ENCODE measurements at regions not wholly inside any gene's neighbourhood (a gene's known extent, or its start where the extent isn't known, plus 50 kb on each side); places are given as distances from the start of the nearest gene placed in this dataset.

DNA sequence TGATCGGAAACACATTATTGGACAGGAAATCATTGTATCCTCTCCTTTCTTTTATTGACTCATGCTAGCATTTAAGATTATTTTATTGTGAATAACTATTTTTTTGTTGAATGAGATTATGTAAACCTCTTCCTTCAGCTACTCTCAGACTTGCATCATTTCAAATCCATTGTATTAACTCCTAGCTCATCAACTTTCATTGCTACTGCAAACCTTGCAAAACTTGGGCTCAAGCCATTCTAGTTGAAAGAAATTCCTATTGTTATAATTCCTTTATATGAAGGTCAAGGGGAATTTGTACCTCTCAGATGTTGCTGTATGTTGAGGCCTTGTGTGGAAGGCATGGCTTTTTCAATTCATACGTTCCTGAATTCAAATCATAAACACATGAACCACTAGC is 1764.6 kb downstream of the SUCLG1 start:
- no peak for DNase-seq (ENCODE audit: low spot score)

DNA sequence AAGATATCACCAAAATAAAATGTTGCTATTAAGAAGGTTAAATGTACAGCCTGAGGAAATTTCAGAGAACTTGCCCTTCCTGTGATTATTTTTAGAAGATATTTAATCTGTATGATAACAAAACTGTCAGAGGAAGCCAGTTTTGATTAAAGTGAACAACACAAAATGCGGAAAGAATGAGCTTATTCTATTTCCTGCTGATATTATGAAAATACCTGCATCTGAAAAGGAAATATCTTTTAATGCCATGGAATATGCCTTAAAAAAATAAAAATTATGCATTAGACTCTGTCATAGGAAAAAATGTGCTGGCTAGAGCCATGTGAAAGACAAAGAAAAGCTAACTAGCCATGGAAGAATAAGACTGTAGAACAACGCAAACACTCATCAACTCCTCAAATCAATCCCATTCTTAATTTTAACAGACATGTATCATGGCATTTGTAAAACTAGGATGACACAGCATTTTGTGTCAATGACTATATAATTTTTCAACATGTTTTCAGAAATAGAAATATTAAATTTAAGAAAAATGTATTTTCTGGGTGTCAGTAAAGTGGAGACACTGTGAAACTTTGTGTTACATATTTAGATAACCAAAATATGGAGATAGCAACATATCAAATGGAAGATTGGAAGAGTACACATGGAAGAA is 1768.2 kb downstream of the SUCLG1 start:
- no peak for DNase-seq (ENCODE audit: low spot score)

DNA sequence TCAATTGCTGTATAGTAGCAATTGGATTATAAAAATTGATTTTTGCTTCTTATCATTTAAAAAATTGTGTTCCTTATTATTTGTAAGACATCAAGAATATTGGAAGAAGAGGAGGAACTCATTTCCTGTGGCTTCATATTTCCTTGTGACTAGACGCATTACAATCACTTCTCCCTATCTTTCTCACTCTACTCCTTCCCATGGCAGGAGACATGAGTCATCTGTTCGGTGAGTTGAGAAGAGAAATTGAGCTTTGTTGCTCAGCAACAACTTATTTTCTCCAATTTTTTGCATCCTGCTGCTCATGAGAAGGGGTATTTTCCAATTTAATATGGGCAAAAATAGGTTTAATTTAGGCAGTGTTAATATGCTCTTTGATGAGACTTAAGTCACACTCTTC is 1783.9 kb downstream of the SUCLG1 start:
- no peak for DNase-seq (ENCODE audit: low spot score)

DNA sequence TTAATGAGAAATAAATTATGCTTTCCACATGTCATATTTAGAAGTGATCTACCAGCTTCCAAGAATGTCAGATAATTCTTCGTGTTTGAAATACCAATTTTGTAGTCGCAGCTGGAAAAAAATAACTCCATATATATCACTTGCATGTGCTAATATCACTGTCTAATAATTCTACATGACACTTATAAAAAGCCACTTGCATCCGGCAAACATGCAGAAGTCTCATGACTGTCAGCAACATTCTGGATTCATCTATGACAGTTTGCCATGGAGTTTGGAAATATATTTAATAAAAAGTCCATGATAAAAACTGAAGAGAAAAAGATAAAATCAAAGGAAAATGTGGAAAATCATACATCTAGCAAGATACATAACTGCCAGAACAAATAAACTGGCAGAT is 1784.4 kb downstream of the SUCLG1 start:
- DNase-seq (ENCODE audit: low spot score), result no peak

DNA sequence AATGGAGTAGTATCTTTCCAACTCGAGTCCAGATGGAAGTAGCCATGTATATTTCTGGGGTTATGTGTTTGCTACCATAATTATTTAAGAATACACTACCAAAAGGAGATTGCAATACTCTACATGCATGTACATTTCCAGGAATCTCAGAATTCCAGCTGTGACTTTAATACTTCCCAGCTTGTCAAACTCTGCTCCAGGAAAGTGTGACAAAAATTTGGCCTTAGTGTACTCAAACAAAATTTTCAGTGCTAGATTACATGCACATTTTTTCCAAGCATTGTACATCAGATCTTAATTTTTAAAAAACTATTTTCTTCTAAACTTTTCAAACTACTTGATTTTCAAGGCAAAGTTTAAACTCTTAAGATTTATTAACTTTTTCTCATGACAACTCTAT is 1791.6 kb downstream of the SUCLG1 start:
- DNase-seq (ENCODE audit: low spot score), result no peak

DNA sequence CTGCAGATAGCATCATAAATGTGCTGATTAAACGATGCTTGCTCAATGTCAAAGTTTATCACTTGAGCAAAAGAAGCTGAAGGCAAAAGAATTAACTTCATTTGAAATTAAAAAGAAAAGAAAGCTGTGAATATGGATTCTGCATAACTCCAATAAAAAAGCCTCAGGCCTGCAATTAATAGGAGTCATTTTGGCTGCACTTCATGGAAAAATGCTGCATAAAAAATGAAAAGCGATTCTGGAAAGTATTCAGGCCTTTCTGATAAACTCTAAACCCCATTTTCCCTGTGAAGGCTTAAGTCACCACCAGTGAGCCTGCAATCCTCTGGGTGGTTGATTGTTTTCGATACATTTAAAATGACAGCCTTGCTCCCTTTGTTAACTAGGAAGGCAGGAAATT is 1793.4 kb downstream of the SUCLG1 start:
- no peak for DNase-seq (ENCODE audit: low spot score)

DNA sequence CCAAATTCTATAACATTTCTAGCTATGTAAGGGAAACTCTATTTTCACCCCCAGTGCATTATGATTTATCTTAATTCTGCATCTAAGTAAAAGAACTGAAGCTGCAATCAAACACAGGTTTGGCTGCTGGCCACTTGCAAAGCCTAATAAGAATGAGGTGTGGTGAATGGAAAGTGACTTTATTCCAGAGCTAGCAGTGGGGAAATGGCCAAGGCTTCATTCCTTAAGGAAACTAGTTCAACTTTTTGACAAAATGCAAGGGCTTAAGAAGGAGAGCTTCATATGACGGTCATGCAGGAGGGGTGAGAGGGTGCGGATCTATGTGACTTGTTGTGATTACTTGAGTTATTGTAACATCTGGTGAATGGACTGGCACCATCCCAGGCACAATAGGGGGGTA is 1802.0 kb downstream of the SUCLG1 start:
- no peak for DNase-seq (ENCODE audit: low spot score)

DNA sequence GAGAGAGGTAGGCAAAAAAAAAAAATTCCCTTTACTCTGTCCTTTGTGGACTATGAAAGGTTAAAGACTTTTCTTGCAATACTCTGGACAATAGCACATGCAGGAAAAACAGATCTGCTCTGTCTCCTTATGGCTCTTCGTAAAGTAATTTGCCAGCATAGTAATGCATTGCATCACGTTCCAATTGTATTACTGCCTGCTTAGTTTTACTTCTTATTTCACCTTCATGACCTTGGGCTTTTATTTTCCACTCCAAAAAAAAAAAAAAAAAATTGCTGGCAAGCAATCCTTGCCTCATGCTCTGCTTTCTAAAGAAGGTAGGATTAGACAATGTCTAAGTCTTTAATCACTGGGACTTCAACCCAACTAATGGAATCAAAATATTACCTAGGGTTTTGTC is 1802.7 kb downstream of the SUCLG1 start:
- no peak for DNase-seq (ENCODE audit: low spot score)

DNA sequence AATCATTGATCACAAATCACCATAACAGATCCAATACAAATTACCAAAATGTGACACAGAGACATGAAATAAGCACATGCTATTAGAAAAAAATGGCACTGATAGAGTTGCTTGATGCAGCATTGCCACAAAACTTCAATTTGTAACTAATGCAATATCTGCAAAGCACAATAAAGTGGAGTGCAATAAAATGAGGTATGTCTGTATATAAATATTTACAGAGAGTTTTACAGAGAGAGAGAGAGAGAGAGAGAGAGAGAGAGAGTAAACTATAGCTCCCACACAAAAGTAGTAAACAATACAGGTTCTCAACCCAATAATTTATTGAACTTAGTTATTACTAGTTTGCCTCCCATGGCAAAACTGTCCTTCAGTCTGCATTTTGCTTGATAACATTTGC is 1807.0 kb downstream of the SUCLG1 start:
- no peak for DNase-seq (ENCODE audit: low spot score)

DNA sequence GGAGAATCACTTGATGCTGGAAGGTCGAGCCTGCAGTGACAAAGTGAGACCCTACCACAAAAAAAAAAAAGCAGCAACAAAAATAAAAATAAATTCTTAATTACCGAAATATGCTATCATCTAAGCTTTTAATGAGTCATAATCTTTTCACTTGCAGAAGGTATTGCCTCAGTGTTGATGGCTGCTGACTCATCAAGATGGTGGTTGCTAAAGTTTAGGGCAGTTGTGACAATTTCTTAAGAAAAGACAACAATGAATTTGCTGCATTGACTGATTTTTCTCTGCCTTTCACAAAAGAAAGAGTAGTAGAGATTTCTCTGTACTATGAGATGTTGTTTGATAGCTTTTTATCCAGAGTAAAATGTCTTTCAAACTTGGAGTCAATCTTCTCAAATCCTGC is 1809.0 kb downstream of the SUCLG1 start:
- DNase-seq (ENCODE audit: low spot score), result peak; percentile 6

DNA sequence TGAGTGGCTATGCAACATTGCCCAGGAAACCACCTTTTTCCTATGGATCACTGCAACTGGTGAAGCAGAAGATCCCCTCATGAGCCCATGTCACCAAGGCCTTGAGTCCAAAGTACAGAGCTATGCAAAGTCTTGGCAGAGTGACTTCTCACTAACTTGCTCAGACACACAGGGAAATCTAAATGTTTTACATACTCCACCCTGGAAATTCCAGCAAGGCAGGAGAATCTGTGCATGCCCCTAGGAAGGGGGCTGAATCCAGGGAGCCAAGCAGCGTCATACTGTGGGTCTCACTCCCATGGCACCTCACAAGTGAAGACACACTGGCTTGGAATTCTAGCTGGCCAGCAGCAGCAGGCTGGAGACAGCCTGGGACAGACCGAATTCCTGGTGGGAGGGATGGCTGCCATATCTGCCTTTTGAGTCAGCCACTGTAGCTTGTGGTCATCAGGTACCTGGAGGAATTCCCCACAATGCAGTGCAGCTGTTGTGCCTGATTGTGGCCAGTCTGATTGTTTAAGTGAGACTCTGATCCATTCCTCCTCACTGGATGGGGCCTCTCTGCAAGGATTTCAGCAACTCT is 1817.4 kb downstream of the SUCLG1 start:
- DNase-seq (ENCODE audit: low spot score), result no peak

DNA sequence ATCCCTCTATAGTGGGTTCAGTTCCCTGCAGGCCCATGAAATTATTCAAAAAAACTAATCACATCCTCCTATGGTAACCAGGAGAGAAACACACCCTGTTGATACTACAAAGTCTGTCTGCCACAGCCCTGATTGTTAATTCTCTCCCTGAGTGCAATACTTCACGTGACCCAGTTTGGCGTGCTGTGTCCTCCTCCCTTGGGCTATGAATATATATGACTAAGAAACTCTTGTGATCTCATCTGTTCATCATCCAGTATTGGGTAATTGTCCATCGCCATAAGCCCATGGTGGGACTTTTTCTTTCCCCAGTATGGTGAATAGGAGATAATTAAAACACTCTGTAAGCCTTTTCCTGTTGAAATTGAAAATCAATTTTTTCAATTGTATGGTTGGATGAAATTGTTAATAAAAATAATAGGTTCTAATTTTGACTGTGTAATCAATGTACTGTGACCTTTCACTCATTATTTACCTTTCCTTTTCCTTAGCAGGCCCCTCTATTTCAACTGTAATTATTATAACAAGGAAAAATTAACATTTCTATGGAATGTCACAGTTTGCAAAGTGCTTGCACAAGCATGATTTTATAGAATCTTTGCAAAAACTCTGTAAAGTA is 1822.6 kb downstream of the SUCLG1 start:
- DNase-seq (ENCODE audit: low spot score), result peak; percentile 34

DNA sequence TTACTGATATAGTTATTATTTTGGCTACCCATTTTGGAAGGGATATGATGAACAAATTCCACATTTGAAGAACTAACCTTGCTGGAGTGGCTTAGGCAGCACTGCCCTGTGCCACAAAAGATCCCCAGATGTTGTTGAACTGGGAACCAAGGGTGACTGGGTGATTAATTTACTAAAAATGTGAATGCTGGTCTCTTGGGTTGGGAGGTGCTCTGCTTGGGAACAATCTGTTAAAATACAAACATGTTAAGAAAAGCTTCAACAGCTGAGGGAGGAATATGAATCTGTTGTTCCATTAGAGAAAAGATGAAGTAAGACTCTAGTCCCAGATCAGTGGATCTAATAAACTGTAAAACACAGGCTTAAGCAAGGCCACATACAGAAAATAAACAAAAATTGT is 1860.1 kb downstream of the SUCLG1 start:
- no peak for DNase-seq (ENCODE audit: low spot score)

DNA sequence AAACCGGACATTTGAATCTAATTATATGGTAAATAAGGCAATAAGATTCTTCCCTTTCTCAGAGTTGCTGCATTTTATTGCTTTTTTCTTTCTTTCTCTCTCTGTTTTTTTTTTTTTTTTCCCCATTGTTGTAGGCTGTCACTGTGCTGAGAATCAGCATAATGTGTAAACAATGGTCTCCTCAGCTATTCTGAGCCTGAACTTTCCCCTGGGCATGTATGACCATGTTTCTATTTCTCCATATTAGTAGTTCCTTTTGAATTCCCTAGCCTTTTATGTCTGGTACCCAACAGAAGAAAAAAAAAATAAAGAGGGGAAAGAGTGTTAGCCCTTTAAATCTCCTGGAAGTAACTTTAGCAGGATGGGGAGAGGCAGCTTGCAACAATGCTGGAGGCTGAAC is 1862.5 kb downstream of the SUCLG1 start:
- DNase-seq (ENCODE audit: low spot score), result no peak

DNA sequence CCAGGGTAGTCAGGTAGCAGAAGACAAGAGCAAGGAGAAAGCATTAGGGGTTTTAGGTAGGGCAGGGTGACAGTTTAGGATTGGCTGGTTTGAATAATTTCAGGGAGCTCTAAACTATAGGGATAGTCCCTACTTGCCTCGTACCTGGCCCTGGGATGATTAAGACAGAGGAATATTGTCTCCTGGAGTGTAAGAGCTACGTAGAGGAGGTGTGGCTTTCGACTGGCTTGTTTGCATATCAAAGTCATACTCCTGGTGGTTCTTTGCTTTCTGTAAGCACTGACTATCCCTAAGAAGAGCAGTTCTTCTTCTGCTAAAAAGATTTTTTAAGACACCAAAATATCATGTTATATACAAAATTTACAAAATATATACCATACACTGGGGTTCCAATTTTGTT is 1867.4 kb downstream of the SUCLG1 start:
- DNase-seq (ENCODE audit: low spot score), result no peak

DNA sequence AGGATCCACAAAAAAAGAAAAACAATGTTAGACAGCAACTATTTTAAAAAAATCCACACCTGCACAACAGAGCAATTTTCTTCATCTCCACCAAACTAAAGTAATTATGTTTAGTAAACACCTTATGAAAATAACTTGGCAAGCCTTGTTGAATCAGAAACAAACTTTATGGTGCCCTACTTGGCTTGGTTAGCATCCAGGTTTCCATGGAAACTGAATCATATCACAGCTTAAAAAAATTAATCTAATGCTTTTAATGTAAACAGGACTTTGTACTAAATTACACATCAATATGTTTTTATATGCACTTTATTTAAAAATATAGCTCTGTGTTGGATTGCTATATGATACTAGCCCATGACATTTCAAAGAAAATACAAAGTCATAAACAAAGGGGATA is 1882.4 kb downstream of the SUCLG1 start:
- no peak for DNase-seq (ENCODE audit: low spot score)

DNA sequence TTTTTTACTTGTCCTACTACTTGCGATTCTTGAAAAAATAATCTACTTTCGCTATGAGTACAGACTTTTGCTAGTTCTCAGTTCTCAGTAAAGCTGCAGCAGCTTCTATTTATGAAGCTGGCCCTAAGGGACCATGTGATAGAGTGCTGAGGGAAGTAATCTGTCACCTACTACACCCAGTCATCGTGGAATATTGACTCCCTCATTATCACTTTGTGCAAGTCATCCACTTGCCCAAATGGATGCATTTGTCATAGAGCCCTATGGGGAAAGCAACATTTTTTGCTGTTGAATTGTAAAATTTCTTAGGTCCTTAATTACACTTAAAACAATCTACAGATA is 1919.8 kb downstream of the SUCLG1 start:
- no peak for DNase-seq (ENCODE audit: low spot score)

DNA sequence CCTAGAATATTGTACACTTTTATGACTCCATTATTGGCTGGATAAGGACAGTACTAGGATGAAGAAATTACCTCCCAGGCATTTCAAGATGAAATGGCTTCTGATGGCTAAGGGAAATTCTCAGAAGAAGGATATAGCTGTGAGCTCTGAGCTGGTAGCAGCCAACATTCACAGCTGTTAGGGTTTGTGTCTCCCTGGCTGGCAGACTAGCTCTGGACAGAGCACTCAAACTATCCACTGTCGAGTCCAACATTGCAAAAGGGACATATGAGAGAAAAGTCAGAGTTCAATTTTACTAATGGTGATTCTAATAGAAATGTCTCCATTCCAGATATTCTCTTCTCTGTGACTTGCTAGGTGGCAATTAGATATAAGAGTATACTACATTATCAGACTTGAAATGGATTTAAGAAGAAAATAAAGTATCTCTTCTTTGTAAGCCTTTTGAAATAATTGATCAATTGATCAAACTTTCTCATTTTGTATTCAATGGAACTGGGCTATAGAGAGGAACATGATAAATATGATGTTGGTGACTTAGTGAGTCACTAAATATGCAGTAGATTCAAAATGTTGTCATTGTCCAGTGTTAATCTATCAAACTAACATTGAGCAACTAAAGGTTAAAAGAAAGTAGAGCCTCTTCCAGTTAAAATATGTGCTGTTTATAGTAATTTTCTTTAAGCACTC is 1920.3 kb downstream of the SUCLG1 start:
- no peak for DNase-seq (ENCODE audit: low spot score)

DNA sequence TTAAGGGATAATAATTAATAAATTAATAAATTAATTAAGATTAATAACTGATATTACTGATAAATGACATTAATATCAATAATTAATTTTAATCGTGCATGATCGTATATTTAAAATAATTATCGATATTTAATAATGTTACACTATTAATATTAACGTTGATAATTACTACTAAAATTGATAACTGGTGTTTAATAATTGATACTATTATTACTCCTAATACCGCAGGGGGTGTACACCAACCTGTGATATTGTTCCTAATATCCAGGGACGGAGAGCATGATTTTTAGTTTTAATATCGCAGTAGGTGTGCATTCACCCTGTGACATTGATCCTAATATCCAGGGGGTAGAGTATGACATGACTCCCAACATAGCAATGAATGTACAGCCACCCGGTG is 1930.8 kb downstream of the SUCLG1 start:
- DNase-seq (ENCODE audit: low spot score), result no peak

DNA sequence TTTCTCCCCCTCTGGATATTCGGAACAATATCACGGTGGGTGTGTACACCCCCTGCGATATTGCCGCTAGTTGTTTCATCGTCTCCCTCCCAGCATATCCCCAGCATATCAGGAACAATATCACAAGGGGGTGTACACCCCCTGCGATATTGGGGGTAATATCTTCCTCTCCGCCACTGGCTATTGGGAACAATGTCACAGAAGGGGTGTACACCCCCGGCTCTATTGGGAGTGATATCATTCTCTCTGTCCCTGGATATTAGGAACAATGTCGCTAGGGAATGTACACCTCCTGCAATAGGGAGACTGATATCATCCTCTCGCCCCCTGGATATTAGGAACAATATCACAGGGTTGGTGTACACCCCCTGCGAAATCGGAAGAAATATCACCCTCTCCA is 1932.0 kb downstream of the SUCLG1 start:
- DNase-seq (ENCODE audit: low spot score), result no peak

DNA sequence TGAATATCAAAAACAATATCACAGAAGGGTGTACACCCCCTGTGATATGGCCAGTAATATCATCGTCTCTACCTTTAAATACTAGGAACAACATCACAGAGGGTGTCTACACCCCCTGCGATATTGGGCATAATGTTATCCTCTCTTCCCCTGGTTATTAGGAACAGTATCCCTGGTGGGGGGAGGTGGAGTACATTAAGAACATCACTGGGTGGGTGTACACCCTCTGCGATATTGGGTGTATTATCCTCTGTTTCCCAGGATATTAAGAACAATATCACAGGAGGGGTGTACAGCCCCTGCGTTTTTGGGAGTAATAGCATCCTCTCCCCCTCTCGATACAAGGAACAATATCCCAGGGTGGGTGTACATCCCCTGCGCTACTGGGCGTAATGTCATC is 1932.8 kb downstream of the SUCLG1 start:
- no peak for DNase-seq (ENCODE audit: low spot score)

DNA sequence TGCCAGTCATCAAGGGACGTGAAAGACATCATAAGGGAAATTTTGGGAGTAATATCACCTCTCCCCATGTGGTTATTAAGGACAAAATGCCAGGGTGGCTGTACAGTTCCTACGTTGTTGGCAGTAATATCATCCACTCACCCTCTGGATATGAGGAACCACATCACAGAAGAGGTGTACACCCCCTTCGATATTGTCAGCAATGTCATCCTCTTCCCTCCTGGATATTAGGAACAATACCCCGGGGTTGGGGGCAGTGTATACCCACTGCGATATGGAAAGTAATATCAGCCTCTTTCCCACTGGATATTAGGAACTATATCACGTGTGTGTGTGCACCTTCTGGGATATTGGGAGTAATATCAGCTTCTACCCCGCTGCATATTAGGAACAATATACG is 1933.3 kb downstream of the SUCLG1 start:
- DNase-seq (ENCODE audit: low spot score), result no peak

DNA sequence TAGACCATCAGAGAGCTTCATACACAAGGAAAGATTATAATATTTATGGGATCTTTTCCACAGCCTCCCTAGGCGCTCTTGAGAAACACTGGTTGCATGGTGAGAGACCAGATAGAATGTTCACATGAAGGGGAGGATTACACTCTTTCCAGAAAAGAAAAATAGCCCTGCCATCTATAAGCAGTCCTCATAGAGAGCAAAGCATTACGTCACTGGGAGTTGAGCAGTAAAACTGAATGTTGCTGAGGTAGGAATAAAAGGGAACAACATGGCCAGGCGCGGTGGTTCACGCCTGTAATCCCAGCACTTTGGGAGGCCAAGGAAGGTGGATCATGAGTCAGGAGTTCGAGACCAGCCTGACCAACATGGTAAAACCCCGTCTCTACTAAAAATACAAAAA is 1934.3 kb downstream of the SUCLG1 start:
- no peak for DNase-seq (ENCODE audit: low spot score)

All from H4 (cell line).